Karpas-422 (cell line): ENCODE measurements at regions not wholly inside any gene's neighbourhood (a gene's known extent, or its start where the extent isn't known, plus 50 kb on each side); places are given as distances from the start of the nearest gene placed in this dataset.

Experiments
- DNase-seq: peaks from one replicate; pipeline ENCODE4 v3.0.0-alpha.2; 2015
- H2AFZ ChIP-seq: fragments of 200-600 bp; sonication (generic); 2 replicates; pipeline ENCODE4 v1.6.1; 2014; ENCODE audit warnings: antibody characterized with exemption, low read length, mixed read lengths
- H3K27ac ChIP-seq: fragments of 200-600 bp; sonication (generic); 2 replicates; pipeline ENCODE4 v1.5.1; 2014; ENCODE audit warnings: mild to moderate bottlenecking, low read length, moderate library complexity
- H3K27me3 ChIP-seq: fragments of 200-600 bp; sonication (generic); 2 replicates; pipeline ENCODE4 v1.6.1; 2014; ENCODE audit warnings: low read length, mixed read lengths
- H3K36me3 ChIP-seq: fragments of 200-600 bp; sonication (generic); 2 replicates; pipeline ENCODE4 v1.6.1; 2014; ENCODE audit warnings: low read length, mixed read lengths; ENCODE audit not compliant: insufficient read depth
- H3K4me1 ChIP-seq: fragments of 200-600 bp; sonication (generic); 2 replicates; pipeline ENCODE4 v1.6.1; 2014; ENCODE audit warnings: mild to moderate bottlenecking, low read length, mixed read lengths
- H3K4me2 ChIP-seq: fragments of 200-600 bp; sonication (generic); 2 replicates; pipeline ENCODE4 v1.6.1; 2014; ENCODE audit warnings: low read length, low read depth, mild to moderate bottlenecking; ENCODE audit not compliant: poor library complexity, severe bottlenecking
- H3K4me3 ChIP-seq: fragments of 200-600 bp; sonication (generic); 2 replicates; pipeline ENCODE4 v1.5.1; 2014; ENCODE audit warnings: mild to moderate bottlenecking, antibody characterized with exemption, low read length, mixed read lengths
- H3K79me2 ChIP-seq: fragments of 200-600 bp; sonication (generic); 2 replicates; pipeline ENCODE4 v1.6.1; 2014; ENCODE audit warnings: mild to moderate bottlenecking, low read length, mixed read lengths
- H3K9ac ChIP-seq: fragments of 200-600 bp; sonication (generic); 2 replicates; pipeline ENCODE4 v1.6.0; 2014; ENCODE audit warnings: low read length
- H3K9me2 ChIP-seq: fragments of 200-600 bp; sonication (generic), shearing (Covaris generic); replicated peaks from 2 replicates; pipeline ENCODE4 v1.6.0; 2014; ENCODE audit warnings: mild to moderate bottlenecking, low read length, moderate library complexity; ENCODE audit not compliant: insufficient read depth
- H3K9me3 ChIP-seq: fragments of 300-700, 200-600 bp; sonication (generic); 2 replicates; pipeline ENCODE4 v1.6.1; 2014; ENCODE audit warnings: low read length, mixed read lengths
- H4K20me1 ChIP-seq: fragments of 200-600 bp; sonication (generic); 2 replicates; pipeline ENCODE4 v1.6.1; 2014; ENCODE audit warnings: mild to moderate bottlenecking, antibody characterized with exemption, low read length, low read depth; ENCODE audit not compliant: insufficient read depth

DNA sequence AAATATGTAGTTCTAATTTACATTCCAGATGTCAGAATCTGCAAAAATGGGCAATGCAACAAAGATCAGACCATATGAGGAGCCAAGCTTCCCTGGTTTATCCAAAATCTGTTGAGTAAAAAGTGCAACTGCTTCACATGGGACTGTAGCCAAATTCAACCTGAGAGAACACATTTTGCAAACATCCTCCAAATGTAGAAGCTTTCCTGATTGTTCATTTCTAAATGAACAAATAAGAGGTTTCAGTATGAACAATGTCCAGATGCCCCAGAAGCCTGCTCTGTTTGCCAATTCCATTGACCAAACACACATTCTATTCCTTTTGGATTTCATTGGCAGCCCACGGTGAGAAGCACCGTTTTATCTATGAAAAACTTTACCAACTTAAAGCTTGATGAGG, 117.9 kb upstream of the OSR1 start:
- H4K20me1 ChIP-seq = no peaks in the 10 kb centered on the region
- DNase-seq = no peak
- H3K9me2 ChIP-seq = no peaks in the 10 kb centered on the region
- H3K36me3 ChIP-seq = no peaks in the 10 kb centered on the region
- H3K27me3 ChIP-seq = no peaks in the 10 kb centered on the region
- no peaks in the 10 kb centered on the region for H3K9me3 ChIP-seq
- no peak overlapping the region for H3K4me2 ChIP-seq
- H3K9ac ChIP-seq = no peak overlapping the region
- H3K4me3 ChIP-seq = no peak overlapping the region
- H3K27ac ChIP-seq = no peak overlapping the region
- H2AFZ ChIP-seq = no peak overlapping the region
- H3K4me1 ChIP-seq = no peaks in the 10 kb centered on the region
- H3K79me2 ChIP-seq = no peaks in the 10 kb centered on the region

DNA sequence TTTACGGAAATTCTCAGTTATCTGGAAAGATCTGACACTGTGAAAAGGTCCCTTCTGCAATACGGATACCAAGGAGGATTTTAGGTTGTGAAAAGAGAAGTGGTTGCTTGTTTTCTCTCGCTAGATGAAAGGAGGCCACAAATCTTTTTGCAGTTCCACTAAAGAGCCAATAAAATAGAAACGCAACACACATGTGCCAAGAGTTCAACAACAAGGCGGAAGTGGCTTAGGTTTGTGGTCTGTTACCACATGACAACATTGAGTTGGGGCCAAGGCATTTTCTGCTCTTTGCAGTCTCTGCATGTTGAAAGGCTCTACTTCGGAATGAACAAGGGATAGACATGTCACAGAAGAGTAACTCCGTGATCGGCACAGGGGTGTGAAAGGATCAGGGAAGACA, 115.7 kb upstream of the OSR1 start:
- Histone ChIP-seq H3K9ac (no peak overlapping the region), H2AFZ (no peak overlapping the region), H3K36me3 (no peaks in the 10 kb centered on the region), H3K9me2 (no peaks in the 10 kb centered on the region), H4K20me1 (no peaks in the 10 kb centered on the region), H3K27ac (no peak overlapping the region), H3K9me3 (no peaks in the 10 kb centered on the region), H3K4me2 (no peak overlapping the region), H3K4me3 (no peak overlapping the region), H3K27me3 (no peaks in the 10 kb centered on the region), H3K79me2 (no peaks in the 10 kb centered on the region), H3K4me1 (no peaks in the 10 kb centered on the region)
- no peak for DNase-seq

DNA sequence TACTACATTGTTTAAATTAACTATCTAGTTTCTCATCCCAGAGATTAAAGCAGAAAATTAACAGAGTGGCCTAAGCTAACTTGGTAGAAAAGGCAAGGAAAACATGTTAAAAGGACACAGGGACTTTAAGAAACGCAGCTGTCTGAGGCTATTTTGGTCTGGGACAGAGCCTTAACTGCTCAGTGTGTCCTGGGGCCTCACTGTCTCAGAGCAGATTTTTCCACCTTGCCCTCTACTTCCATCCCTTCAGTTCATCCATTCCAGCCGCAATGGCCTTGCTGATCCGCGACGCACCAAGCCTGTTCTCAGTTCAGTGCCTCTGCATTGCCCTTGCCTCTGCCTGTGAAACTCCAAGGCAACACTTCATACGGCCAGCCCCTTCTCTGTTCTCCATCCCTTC, 114.9 kb upstream of the OSR1 start:
- Histone ChIP-seq H4K20me1 (no peaks in the 10 kb centered on the region), H3K4me3 (no peak overlapping the region), H3K9me2 (no peaks in the 10 kb centered on the region), H3K27me3 (no peaks in the 10 kb centered on the region), H2AFZ (no peak overlapping the region), H3K36me3 (no peaks in the 10 kb centered on the region), H3K79me2 (no peaks in the 10 kb centered on the region), H3K9ac (no peak overlapping the region), H3K4me2 (no peak overlapping the region), H3K27ac (no peak overlapping the region), H3K9me3 (no peaks in the 10 kb centered on the region), H3K4me1 (no peaks in the 10 kb centered on the region)
- no peak for DNase-seq

- Histone ChIP-seq H2AFZ (no peak overlapping the region), H3K4me3 (no peak overlapping the region), H3K36me3 (no peaks in the 10 kb centered on the region), H3K9me3 (no peaks in the 10 kb centered on the region), H3K79me2 (no peaks in the 10 kb centered on the region), H3K27me3 (no peaks in the 10 kb centered on the region), H3K4me2 (no peak overlapping the region), H3K9ac (no peak overlapping the region), H3K9me2 (no peaks in the 10 kb centered on the region), H3K4me1 (no peaks in the 10 kb centered on the region), H3K27ac (no peak overlapping the region), H4K20me1 (no peaks in the 10 kb centered on the region)
- no peak for DNase-seq
These were observed 114.1 kb upstream of the OSR1 start for GRCh38 chr2:19472391-19472978.

- Histone ChIP-seq H4K20me1 (no peaks in the 10 kb centered on the region), H3K4me3 (no peak overlapping the region), H3K9me3 (no peaks in the 10 kb centered on the region), H3K4me1 (no peaks in the 10 kb centered on the region), H2AFZ (no peak overlapping the region), H3K27ac (no peak overlapping the region), H3K9ac (no peak overlapping the region), H3K27me3 (no peaks in the 10 kb centered on the region), H3K36me3 (no peaks in the 10 kb centered on the region), H3K79me2 (no peaks in the 10 kb centered on the region), H3K9me2 (no peaks in the 10 kb centered on the region), H3K4me2 (no peak overlapping the region)
- no peak for DNase-seq
These were observed 113.1 kb upstream of the OSR1 start for GRCh38 chr2:19471491-19471890.

DNA sequence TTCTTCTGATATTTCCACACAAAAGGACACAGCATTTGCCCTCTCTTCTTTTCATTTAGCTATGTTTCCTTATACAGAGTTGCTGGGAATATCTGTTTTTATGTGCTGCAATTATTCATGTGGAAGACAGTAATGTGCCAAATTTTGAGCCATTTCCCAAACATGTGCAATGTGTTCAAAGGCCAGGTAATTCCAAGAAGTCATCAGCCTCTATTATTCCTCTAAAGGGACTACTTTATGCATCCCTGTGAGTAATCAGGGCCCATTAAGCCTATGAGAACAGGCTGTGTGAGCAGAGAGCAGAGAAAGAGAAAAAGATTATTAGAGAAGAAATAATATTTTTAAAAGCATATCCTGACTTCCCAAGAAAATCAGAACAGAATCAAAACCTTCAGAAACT, 107.6 kb upstream of the OSR1 start:
- Histone ChIP-seq H4K20me1 (no peaks in the 10 kb centered on the region), H3K9me2 (no peaks in the 10 kb centered on the region), H2AFZ (no peak overlapping the region), H3K9ac (no peak overlapping the region), H3K4me2 (no peak overlapping the region), H3K79me2 (no peaks in the 10 kb centered on the region), H3K9me3 (no peaks in the 10 kb centered on the region), H3K4me3 (no peak overlapping the region), H3K36me3 (no peaks in the 10 kb centered on the region), H3K4me1 (no peaks in the 10 kb centered on the region), H3K27ac (no peak overlapping the region), H3K27me3 (no peaks in the 10 kb centered on the region)
- DNase-seq = no peak

DNA sequence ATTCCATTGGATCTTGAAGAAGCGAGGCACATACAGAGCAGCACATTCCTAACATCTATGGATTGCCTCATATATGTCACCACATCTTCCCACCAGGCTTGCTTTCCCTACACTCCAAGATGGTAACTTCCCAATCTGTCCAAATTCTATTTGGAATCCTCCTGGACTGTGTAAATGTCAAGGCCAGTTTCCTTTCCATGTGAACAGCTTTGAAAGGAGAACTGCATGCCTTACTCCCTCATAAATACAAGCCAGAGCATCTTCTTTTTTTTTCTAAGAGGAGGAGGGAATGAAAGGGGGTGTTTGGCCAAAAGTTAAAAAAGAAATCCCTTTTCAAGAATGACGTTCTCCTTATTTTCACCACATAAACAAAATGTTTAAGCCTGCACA, 103.8 kb upstream of the OSR1 start:
- Histone ChIP-seq H3K9ac (no peak overlapping the region), H3K4me1 (no peaks in the 10 kb centered on the region), H3K27me3 (no peaks in the 10 kb centered on the region), H4K20me1 (no peaks in the 10 kb centered on the region), H3K79me2 (no peaks in the 10 kb centered on the region), H3K4me2 (no peak overlapping the region), H2AFZ (no peak overlapping the region), H3K4me3 (no peak overlapping the region), H3K36me3 (no peaks in the 10 kb centered on the region), H3K9me3 (no peaks in the 10 kb centered on the region), H3K9me2 (no peaks in the 10 kb centered on the region), H3K27ac (no peak overlapping the region)
- DNase-seq = no peak

- no peaks in the 10 kb centered on the region for H3K4me1 ChIP-seq
- no peak for DNase-seq
- no peaks in the 10 kb centered on the region for H3K9me2 ChIP-seq
- H4K20me1 ChIP-seq = no peaks in the 10 kb centered on the region
- no peak overlapping the region for H3K9ac ChIP-seq
- H3K9me3 ChIP-seq = no peaks in the 10 kb centered on the region
- H2AFZ ChIP-seq = no peak overlapping the region
- no peak overlapping the region for H3K4me3 ChIP-seq
- H3K27me3 ChIP-seq = no peaks in the 10 kb centered on the region
- H3K4me2 ChIP-seq = no peak overlapping the region
- H3K36me3 ChIP-seq = no peaks in the 10 kb centered on the region
- no peak overlapping the region for H3K27ac ChIP-seq
- no peaks in the 10 kb centered on the region for H3K79me2 ChIP-seq
These were observed 103.3 kb upstream of the OSR1 start for GRCh38 chr2:19461504-19462255.
